Activated CD8-positive, alpha-beta memory T cell treated with anti-CD3 and anti-CD28 coated beads, Interleukin-2, amount 50 U/mL, for 48 hours (primary cell): ENCODE measurements at regions not wholly inside any gene's neighbourhood (a gene's known extent, or its start where the extent isn't known, plus 50 kb on each side); places are given as distances from the start of the nearest gene placed in this dataset.
"Not testable (repeated sequence)": the region's sequence is repeated elsewhere in the genome, so short reads cannot be mapped to it uniquely, and the experiment has no call there.

Experiments used
- DNase-seq: peaks from one replicate; pipeline ENCODE4 v3.0.0-alpha.2; 2020

GRCh38 chr18:46179306-46179705 is 75.1 kb downstream of the HAUS1 start:
- no peak for DNase-seq

DNA sequence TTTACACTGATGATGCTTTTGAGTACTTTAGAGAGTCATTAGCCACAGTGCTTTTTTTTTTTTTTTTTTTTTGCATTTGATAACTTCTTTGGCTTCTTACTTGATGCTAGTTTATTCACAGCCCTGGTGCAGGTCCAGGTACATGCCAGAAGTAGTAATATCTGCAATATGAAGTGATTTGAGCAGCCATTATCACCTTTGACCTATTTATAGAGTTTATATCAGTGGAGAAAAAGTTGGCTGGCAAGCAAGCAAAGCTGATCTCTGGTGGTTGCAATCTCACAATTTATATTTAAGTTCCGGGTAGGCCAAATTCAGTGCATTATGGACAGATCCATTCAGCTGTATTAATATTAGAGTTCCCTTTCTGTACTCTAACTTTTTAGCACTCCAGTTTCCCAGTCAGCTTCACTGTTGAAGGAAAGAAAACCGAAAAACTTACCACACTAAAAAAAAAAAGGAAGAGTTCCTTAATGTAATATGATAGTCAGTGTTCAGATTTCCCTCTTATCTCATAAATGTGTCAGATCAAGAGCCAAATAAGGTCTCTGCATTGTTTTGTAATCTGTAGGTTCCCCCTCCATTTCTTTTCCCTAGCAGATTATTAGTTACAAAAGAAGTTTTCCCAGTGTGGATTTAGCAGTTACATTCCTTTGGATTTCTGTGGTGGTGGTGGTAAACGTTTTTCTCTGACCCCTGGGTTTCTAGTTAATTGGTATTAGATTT is 78.6 kb downstream of the HAUS1 start:
- no peak for DNase-seq

- not testable (repeated sequence) for DNase-seq
Observed at GRCh38 chr18:46184296-46184695, 80.1 kb downstream of the HAUS1 start.

GRCh38 chr18:46184727-46185126 is 80.5 kb downstream of the HAUS1 start:
- DNase-seq: no peak

DNA sequence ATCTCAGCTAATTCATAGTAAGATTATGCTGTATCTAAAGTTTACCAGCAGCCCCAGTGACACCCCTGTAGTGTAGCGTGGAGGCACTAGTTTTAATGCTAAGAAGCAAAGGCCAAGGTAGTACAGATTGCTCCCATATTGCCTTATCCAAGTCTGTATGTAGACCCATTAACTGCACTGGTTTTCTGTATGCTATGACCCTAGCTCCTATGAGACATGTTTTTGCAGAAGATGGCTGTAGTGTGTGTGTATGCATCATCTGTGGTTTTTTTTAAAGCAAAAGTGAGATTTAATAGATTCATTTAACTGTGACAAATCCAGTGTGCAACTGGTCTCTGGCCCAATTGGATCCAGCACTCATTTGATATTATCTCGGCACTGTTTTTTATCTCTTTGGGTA is 86.5 kb downstream of the HAUS1 start:
- no peak for DNase-seq

- DNase-seq: no peak
Observed at GRCh38 chr18:46196627-46197243, 92.5 kb downstream of the HAUS1 start.

DNA sequence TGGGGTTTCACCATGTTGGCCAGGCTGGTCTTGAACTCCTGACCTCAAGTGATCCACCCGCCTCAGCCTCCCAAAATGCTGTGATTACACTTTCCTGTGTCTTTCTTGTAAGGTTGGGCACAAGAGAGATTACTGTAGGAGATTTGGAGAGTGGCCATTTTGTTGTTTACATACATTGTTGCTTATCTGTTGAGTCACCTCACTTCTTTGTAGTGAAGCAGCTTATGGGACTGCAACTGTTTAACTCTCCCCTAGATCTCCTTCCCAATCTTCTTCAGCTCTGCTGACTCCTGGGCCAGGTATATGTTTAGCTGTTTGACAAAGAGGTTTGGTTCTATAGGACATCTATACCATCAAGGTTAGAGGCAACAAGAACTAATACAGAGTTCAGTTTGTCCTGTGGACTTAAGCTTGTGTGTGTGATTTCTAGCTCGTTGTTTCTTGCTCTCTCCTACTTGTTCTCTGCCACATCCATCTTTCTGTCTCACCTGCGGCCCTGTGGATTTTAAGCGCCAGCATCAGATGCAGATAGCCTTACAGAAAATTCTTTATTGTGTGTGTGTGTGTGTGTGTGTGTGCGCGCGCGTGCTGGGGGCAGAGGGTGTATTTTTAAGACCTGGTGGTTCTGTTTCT is 95.4 kb downstream of the HAUS1 start:
- DNase-seq: no peak

DNA sequence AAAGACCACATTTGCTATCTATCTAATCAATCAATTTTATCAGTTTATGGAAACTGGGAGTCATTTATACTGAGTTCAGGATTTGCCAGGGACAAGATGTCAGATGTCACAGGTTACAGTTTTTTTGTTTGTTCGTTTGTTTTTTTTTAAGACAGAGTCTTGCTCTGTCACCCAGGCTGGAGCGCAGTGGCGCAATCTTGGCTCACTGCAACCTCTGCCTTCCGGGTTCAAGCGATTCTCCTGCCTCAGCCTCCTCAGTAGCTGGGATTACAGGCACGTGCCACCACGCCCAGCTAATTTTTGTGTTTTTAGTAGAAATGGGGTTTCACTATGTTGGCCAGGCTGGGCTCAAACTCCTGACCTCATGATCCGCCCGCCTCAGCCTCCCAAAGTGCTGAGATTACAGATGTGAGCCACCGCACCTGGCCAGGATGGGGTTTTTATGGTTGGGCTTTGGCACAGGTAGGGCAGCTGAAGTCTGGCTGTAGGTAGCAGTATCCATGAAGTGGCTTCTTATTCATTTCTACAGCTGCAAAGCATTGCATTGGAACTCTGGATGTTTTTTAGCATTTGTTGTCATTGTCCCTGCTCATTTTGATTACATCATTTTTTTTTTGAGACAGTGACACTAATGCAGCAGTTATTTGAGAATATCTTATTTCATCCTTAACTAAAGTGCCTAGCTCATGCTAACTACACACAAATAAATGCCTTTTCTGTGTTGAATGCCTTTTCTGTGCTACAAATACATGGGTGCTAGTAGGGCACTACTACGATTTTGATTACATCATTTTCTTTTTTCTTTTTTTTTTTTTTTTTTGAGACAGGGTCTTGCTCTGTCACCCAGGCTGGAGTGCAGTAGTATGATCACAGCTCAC is 96.2 kb downstream of the HAUS1 start:
- not testable (repeated sequence) for DNase-seq

GRCh38 chr18:46204143-46204542 is 100.0 kb downstream of the HAUS1 start:
- no peak for DNase-seq

- DNase-seq: no peak
Observed at GRCh38 chr18:46207985-46208384, 103.8 kb downstream of the HAUS1 start.

DNA sequence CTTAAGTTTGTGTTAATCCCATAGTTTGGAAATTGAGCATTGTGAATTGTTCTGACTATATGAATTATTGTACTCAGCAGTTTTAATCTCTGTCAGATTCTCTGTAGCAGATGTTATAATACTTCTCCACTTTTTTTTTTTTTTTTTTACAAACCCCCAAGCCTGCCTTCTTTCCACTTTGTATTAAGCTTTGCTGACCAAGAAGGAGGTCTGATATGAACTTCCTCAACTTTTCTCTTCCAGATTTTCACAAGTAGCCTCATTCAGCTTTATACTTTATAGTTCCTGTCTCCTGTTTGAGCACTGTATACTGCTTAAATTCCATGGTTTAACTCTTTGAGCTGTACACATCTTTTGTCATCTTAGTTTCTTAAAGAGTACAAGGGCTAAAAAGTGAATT is 105.0 kb downstream of the HAUS1 start:
- DNase-seq: no peak

GRCh38 chr18:46211816-46212215 is 107.6 kb downstream of the HAUS1 start:
- DNase-seq: no peak

DNA sequence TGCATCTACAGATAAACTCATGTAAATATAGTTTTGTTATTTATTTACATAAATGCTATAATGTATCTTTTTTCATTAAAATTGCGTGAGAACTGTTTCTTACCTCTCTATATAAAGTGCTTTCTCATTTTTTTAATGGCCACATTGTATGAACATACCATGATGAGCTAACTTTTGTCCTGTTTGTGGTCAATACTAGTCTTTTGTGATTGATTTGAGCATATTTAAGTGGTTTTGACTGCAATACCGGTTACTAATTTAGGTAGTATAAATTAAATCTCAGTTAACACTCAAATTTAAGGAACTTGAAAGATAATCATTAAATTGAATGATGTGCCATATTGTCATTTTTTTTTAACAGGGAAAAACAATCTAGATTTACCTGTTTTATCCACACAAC is 108.2 kb downstream of the HAUS1 start:
- no peak for DNase-seq

- no peak for DNase-seq
Observed at GRCh38 chr18:46213295-46213694, 109.1 kb downstream of the HAUS1 start.

- no peak for DNase-seq
Observed at GRCh38 chr18:46214435-46214834, 110.2 kb downstream of the HAUS1 start.

DNA sequence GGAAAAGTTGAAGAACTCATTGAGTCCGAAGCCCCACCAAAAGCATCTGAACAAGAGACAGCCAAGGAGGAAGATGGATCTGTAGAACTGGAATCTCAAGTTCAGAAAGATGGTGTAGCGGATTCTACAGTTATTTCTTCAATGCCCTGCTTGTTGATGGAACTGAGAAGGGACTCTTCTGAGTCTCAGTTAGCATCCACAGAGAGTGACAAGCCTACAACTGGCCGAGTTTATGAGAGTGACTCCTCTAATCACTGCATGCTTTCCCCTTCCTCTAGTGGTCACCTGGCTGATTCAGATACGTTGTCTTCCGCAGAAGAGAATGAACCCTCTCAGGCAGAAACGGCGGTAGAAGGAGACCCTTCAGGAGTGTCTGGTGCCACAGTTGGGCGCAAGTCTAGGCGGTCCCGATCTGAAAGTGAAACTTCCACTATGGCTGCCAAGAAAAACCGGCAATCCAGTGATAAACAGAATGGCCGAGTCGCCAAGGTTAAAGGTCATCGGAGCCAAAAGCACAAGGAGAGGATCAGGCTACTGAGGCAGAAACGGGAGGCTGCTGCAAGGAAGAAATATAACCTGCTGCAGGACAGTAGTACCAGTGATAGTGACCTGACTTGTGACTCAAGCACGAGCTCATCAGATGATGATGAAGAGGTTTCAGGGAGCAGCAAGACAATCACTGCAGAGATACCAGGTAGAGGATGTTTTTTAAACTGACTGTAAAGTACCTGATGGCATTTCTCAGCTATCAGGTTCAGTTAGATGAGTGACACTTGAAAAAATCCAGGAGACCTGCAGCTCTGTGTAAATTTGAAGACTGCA is 111.9 kb downstream of the HAUS1 start:
- DNase-seq: no peak

DNA sequence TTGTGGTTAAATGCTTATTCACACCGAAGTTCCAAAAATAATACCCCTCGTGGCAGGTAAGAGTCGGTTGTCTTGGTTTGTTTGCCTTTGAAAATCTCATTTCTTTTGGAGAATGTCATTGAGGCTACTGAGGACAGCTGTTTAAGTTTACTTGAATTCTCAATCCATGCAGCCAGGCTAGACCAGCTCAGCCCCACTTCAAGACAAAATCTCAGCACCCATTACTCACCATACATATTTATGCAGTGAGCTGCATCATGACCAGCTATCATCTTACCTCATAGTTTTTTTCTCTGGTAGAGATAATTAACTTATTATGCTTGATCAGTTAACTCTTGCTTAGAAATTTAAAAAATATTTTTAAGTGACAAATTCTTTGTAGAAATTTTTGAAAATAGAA is 115.9 kb downstream of the HAUS1 start:
- no peak for DNase-seq

DNA sequence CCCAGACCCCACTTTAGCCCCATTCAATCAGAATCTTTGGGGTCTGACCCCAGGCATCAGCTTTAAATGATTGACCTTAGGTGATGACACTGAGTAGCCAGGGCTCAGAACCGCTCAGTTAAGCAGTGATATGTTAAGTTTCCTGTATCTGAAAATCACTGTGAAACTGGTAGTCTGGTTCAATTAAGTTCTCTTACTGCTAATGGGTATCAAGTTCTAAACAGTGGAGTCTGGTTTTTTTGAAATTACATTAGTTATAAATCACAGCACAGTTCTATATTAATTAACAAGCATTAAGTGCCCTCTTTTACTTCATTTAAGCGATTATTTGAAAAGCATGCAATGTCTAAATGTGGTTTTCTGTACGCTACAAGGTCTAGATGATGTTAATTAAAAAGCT is 117.9 kb downstream of the HAUS1 start:
- no peak for DNase-seq

- DNase-seq: no peak
Observed at GRCh38 chr18:46222710-46223360, 118.7 kb downstream of the HAUS1 start.

- DNase-seq: no peak
Observed at GRCh38 chr18:46224181-46224775, 120.1 kb downstream of the HAUS1 start.

- no peak for DNase-seq
Observed at GRCh38 chr18:46226461-46226860, 122.3 kb downstream of the HAUS1 start.
